ENCODE measurements at regions not wholly inside any gene's neighbourhood (a gene's known extent, or its start where the extent isn't known, plus 50 kb on each side); places are given as distances from the start of the nearest gene placed in this dataset.

GRCh38 chr5:166430491-166431319 is 1860.7 kb upstream of the WWC1 start:
- Histone ChIP-seq H3K27me3 (ENCODE audit: control insufficient read depth, insufficient read depth, low read length) (no peaks in the 10 kb centered on the region), H3K4me1 (ENCODE audit: control insufficient read depth, insufficient read depth, low read length) (no peaks in the 10 kb centered on the region), H3K4me3 (ENCODE audit: low read length) (no peak overlapping the region), H3K9ac (ENCODE audit: low read length) (no peak overlapping the region), H3K36me3 (ENCODE audit: control insufficient read depth, insufficient read depth, low read length) (no peaks in the 10 kb centered on the region), H3K9me3 (ENCODE audit: control insufficient read depth, low read length) (no peaks in the 10 kb centered on the region)

DNA sequence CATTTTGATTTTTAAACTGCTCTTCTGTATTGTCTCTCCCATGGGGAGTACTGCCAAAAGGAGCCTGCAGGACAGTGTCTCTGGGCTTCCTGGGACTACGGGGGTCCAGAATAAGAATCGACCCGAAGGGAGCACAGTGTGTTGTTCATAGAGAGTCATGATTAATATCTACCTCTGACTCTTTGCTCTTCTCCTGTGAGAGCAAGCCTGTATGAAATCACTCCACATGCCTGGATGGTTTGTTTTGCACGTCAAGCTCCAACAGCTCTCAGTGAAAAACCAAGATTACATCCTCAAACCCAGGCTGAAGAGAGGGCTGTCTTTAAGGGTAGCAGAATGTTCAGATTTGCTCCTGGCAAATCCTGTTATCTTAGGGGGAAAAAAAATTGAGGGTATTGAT is 1860.0 kb upstream of the WWC1 start:
- Histone ChIP-seq H3K27me3 (ENCODE audit: control insufficient read depth, insufficient read depth, low read length) (no peaks in the 10 kb centered on the region), H3K4me1 (ENCODE audit: control insufficient read depth, insufficient read depth, low read length) (no peaks in the 10 kb centered on the region), H3K9me3 (ENCODE audit: control insufficient read depth, low read length) (no peaks in the 10 kb centered on the region), H3K36me3 (ENCODE audit: control insufficient read depth, insufficient read depth, low read length) (no peaks in the 10 kb centered on the region), H3K9ac (ENCODE audit: low read length) (no peak overlapping the region), H3K4me3 (ENCODE audit: low read length) (no peak overlapping the region)

DNA sequence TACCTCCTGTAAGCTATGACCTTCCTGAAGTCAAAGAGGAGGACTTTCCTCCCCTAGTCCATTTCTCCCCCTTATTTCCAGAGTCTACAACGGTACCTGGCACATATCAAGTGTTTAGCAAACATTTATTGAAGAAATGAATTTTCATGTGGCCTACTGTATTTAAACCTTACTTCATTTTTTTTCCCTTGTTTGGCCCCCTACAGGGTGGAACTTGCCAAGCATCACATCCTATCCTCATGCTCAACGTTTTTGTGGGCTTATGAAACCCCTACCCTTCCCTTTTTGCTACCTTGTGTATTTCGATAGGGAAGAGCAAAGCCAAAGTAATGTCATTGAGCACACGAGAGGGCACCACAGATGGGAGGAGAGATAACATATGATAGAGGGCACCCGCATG is 1857.8 kb upstream of the WWC1 start:
- Histone ChIP-seq H3K27me3 (ENCODE audit: control insufficient read depth, insufficient read depth, low read length) (no peaks in the 10 kb centered on the region), H3K36me3 (ENCODE audit: control insufficient read depth, insufficient read depth, low read length) (no peaks in the 10 kb centered on the region), H3K4me1 (ENCODE audit: control insufficient read depth, insufficient read depth, low read length) (no peaks in the 10 kb centered on the region), H3K4me3 (ENCODE audit: low read length) (no peak overlapping the region), H3K9me3 (ENCODE audit: control insufficient read depth, low read length) (no peaks in the 10 kb centered on the region), H3K9ac (ENCODE audit: low read length) (no peak overlapping the region)

DNA sequence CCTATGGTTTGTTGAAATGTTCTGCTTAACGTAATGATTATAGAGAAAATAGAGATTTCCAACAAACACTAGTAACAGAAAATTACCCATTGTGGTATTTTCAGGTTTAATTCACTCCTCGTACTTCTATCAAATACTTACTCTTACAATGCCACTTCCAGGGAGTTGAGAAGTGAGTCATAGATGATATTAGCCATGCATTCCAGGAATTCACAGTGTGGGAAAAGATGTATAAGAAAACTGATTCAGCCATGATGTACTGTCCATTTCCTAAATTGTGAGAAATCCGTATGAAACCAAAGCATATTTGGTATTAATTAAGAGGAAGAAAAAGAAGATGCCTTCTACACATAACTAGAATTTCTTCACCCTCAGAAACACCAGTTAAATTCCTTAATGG is 1854.6 kb upstream of the WWC1 start:
- H3K4me1 ChIP-seq (ENCODE audit: control insufficient read depth, insufficient read depth, low read length), result no peaks in the 10 kb centered on the region
- no peak overlapping the region for H3K4me3 ChIP-seq (ENCODE audit: low read length)
- no peaks in the 10 kb centered on the region for H3K27me3 ChIP-seq (ENCODE audit: control insufficient read depth, insufficient read depth, low read length)
- H3K9me3 ChIP-seq (ENCODE audit: control insufficient read depth, low read length), result no peaks in the 10 kb centered on the region
- no peak overlapping the region for H3K9ac ChIP-seq (ENCODE audit: low read length)
- H3K36me3 ChIP-seq (ENCODE audit: control insufficient read depth, insufficient read depth, low read length), result no peaks in the 10 kb centered on the region

- no peaks in the 10 kb centered on the region for H3K27me3 ChIP-seq (ENCODE audit: control insufficient read depth, insufficient read depth, low read length)
- H3K9me3 ChIP-seq (ENCODE audit: control insufficient read depth, low read length), result no peaks in the 10 kb centered on the region
- H3K9ac ChIP-seq (ENCODE audit: low read length), result no peak overlapping the region
- no peak overlapping the region for H3K4me3 ChIP-seq (ENCODE audit: low read length)
- no peaks in the 10 kb centered on the region for H3K36me3 ChIP-seq (ENCODE audit: control insufficient read depth, insufficient read depth, low read length)
- H3K4me1 ChIP-seq (ENCODE audit: control insufficient read depth, insufficient read depth, low read length), result no peaks in the 10 kb centered on the region
These were observed 1805.1 kb upstream of the WWC1 start for GRCh38 chr5:166486348-166486747.

DNA sequence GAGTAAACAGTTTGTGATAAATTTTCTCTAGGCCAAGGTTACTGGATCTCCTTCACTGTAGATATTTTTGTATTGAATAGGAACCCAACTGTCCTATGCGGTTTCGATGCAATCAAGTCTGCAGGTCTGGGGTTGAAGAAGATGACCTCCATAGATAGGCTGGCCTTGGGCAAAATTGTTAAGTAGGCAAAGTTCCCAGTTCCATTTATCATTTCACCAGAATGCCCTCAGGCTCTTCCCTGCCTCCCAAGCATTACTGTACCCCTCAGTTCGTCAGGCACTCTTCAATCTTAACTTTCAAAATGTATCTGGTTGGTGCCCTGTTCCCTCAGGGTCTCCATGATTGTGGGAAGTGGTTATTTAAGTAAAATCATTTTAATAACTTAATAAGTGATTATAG is 1802.9 kb upstream of the WWC1 start:
- H3K36me3 ChIP-seq (ENCODE audit: control insufficient read depth, insufficient read depth, low read length), result no peaks in the 10 kb centered on the region
- no peak overlapping the region for H3K4me3 ChIP-seq (ENCODE audit: low read length)
- H3K4me1 ChIP-seq (ENCODE audit: control insufficient read depth, insufficient read depth, low read length), result no peaks in the 10 kb centered on the region
- H3K27me3 ChIP-seq (ENCODE audit: control insufficient read depth, insufficient read depth, low read length), result no peaks in the 10 kb centered on the region
- H3K9ac ChIP-seq (ENCODE audit: low read length), result no peak overlapping the region
- no peaks in the 10 kb centered on the region for H3K9me3 ChIP-seq (ENCODE audit: control insufficient read depth, low read length)

GRCh38 chr5:166493040-166493439 is 1798.4 kb upstream of the WWC1 start:
- no peaks in the 10 kb centered on the region for H3K27me3 ChIP-seq (ENCODE audit: control insufficient read depth, insufficient read depth, low read length)
- H3K4me3 ChIP-seq (ENCODE audit: low read length), result no peak overlapping the region
- no peaks in the 10 kb centered on the region for H3K9me3 ChIP-seq (ENCODE audit: control insufficient read depth, low read length)
- no peak overlapping the region for H3K9ac ChIP-seq (ENCODE audit: low read length)
- no peaks in the 10 kb centered on the region for H3K4me1 ChIP-seq (ENCODE audit: control insufficient read depth, insufficient read depth, low read length)
- H3K36me3 ChIP-seq (ENCODE audit: control insufficient read depth, insufficient read depth, low read length), result no peaks in the 10 kb centered on the region

DNA sequence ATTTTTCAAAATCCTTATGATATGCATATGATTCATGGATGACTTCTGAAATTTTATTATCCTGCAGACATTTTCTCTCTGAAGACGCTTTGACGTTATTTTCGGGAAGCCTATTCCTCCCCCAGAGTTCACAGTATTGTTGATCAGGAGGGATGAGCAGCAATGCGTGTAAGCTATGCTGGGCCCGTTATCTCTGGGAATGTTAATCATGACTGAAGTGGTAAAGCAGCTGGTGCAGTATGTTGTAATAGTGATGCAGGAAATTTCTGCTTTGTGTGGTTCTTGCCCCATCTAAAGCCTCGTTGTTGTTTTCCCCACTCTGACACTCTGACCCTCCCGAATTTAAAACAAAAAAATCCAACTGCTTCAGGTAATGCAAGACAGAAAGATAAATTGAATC is 1797.8 kb upstream of the WWC1 start:
- H3K27me3 ChIP-seq (ENCODE audit: control insufficient read depth, insufficient read depth, low read length), result no peaks in the 10 kb centered on the region
- H3K9me3 ChIP-seq (ENCODE audit: control insufficient read depth, low read length), result no peaks in the 10 kb centered on the region
- no peak overlapping the region for H3K4me3 ChIP-seq (ENCODE audit: low read length)
- no peaks in the 10 kb centered on the region for H3K36me3 ChIP-seq (ENCODE audit: control insufficient read depth, insufficient read depth, low read length)
- H3K9ac ChIP-seq (ENCODE audit: low read length), result no peak overlapping the region
- no peaks in the 10 kb centered on the region for H3K4me1 ChIP-seq (ENCODE audit: control insufficient read depth, insufficient read depth, low read length)

DNA sequence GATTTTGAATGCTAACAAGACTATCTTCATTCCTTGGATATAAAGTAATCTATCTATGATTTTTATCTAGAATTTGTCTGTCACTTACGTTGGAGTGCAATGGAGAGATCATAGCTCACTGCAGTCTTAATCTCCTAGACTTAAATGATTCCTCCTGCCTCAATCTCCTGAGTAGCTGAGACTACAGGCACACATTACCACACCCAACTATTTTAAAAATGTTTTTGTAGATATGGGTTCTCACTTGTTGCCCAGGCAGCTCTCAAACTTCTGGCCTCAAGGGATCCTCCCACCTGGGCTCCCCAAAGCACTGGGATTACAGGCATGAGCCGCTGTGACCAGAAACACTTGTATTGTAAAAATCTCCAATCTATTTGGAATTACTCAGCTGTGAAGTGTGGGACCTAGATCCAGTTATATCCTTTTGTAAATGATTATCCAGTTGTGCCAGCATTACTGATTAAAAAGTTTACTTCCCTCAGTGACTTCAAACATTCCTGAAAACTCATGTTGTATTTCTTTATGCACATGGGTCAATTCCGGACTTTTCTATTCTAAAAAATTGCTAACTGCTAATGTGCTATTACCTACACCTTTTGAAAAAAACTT is 1793.8 kb upstream of the WWC1 start:
- Histone ChIP-seq H3K27me3 (ENCODE audit: control insufficient read depth, insufficient read depth, low read length) (no peaks in the 10 kb centered on the region), H3K36me3 (ENCODE audit: control insufficient read depth, insufficient read depth, low read length) (no peaks in the 10 kb centered on the region), H3K4me1 (ENCODE audit: control insufficient read depth, insufficient read depth, low read length) (no peaks in the 10 kb centered on the region), H3K4me3 (ENCODE audit: low read length) (no peak overlapping the region), H3K9me3 (ENCODE audit: control insufficient read depth, low read length) (no peaks in the 10 kb centered on the region), H3K9ac (ENCODE audit: low read length) (no peak overlapping the region)

GRCh38 chr5:166499447-166500240 is 1791.8 kb upstream of the WWC1 start:
- no peaks in the 10 kb centered on the region for H3K4me1 ChIP-seq (ENCODE audit: control insufficient read depth, insufficient read depth, low read length)
- H3K9me3 ChIP-seq (ENCODE audit: control insufficient read depth, low read length), result no peaks in the 10 kb centered on the region
- no peaks in the 10 kb centered on the region for H3K27me3 ChIP-seq (ENCODE audit: control insufficient read depth, insufficient read depth, low read length)

GRCh38 chr5:166503506-166503905 is 1787.9 kb upstream of the WWC1 start:
- H3K4me1 ChIP-seq (ENCODE audit: control insufficient read depth, insufficient read depth, low read length), result no peaks in the 10 kb centered on the region
- no peak overlapping the region for H3K4me3 ChIP-seq (ENCODE audit: low read length)
- no peak overlapping the region for H3K9ac ChIP-seq (ENCODE audit: low read length)
- H3K9me3 ChIP-seq (ENCODE audit: control insufficient read depth, low read length), result no peaks in the 10 kb centered on the region
- no peaks in the 10 kb centered on the region for H3K27me3 ChIP-seq (ENCODE audit: control insufficient read depth, insufficient read depth, low read length)
- no peaks in the 10 kb centered on the region for H3K36me3 ChIP-seq (ENCODE audit: control insufficient read depth, insufficient read depth, low read length)

More at GRCh38 chr5:166499447-166500240, 1791.8 kb upstream of the WWC1 start:
- Histone ChIP-seq H3K4me3 (ENCODE audit: low read length) (no peak overlapping the region), H3K36me3 (ENCODE audit: control insufficient read depth, insufficient read depth, low read length) (no peaks in the 10 kb centered on the region), H3K9ac (ENCODE audit: low read length) (no peak overlapping the region)

- Histone ChIP-seq H3K9ac (ENCODE audit: low read length) (no peak overlapping the region), H3K4me1 (ENCODE audit: control insufficient read depth, insufficient read depth, low read length) (no peaks in the 10 kb centered on the region), H3K9me3 (ENCODE audit: control insufficient read depth, low read length) (no peaks in the 10 kb centered on the region), H3K27me3 (ENCODE audit: control insufficient read depth, insufficient read depth, low read length) (no peaks in the 10 kb centered on the region), H3K4me3 (ENCODE audit: low read length) (no peak overlapping the region), H3K36me3 (ENCODE audit: control insufficient read depth, insufficient read depth, low read length) (no peaks in the 10 kb centered on the region)
These were observed 1786.4 kb upstream of the WWC1 start for GRCh38 chr5:166505067-166505466.

Data from mucosa of stomach (tissue), 1 donor.